ENCODE measurements at regions not wholly inside any gene's neighbourhood (a gene's known extent, or its start where the extent isn't known, plus 50 kb on each side); places are given as distances from the start of the nearest gene placed in this dataset.

- TF ChIP-seq POLR2A (IDR thresholded peaks at IDR 0.05) (no peak), CTCF (IDR thresholded peaks at IDR 0.05 in 4 of 5, conservative IDR thresholded peaks at IDR 0.05 in 1 of 5) (no peak)
Observed at GRCh38 chr3:11713171-11713570, 69.5 kb upstream of the VGLL4 start.
